Hepatocyte (in vitro differentiated cells): ENCODE measurements at regions not wholly inside any gene's neighbourhood (a gene's known extent, or its start where the extent isn't known, plus 50 kb on each side); places are given as distances from the start of the nearest gene placed in this dataset.
A peak's percentile ranks its signal among the peaks of the same experiment; 100 is the strongest.

Experiments used
- DNase-seq: peaks from one replicate; pipeline ENCODE4 v3.0.0-alpha.2; 2016; ENCODE audit warnings: low spot score
- H2AFZ ChIP-seq: fragments of 200-600 bp; sonication (generic); 2 replicates; pipeline ENCODE4 v1.6.0; 2016; ENCODE audit warnings: antibody characterized with exemption, mild to moderate bottlenecking
- H3K27ac ChIP-seq: fragments of 200-600 bp; sonication (generic); 2 replicates; pipeline ENCODE4 v1.5.1; 2016; ENCODE audit warnings: mild to moderate bottlenecking
- H3K27me3 ChIP-seq: fragments of 200-600 bp; sonication (generic); 2 replicates; pipeline ENCODE4 v1.6.1; 2016
- H3K36me3 ChIP-seq: fragments of 200-600 bp; sonication (generic); replicated peaks from 2 replicates; pipeline ENCODE4 v1.5.1; 2016; ENCODE audit warnings: low read depth; ENCODE audit not compliant: insufficient read depth
- H3K4me1 ChIP-seq: fragments of 200-600 bp; sonication (generic); 2 replicates; pipeline ENCODE4 v1.5.1; 2016; ENCODE audit warnings: mild to moderate bottlenecking, moderate library complexity; ENCODE audit not compliant: insufficient read depth
- H3K4me2 ChIP-seq: fragments of 200-600 bp; sonication (generic); 2 replicates; pipeline ENCODE4 v1.6.0; 2016
- H3K4me3 ChIP-seq: fragments of 200-600 bp; sonication (generic); 2 replicates; pipeline ENCODE4 v1.5.1; 2016; ENCODE audit warnings: mild to moderate bottlenecking
- H3K79me2 ChIP-seq: fragments of 200-600 bp; sonication (generic); 2 replicates; pipeline ENCODE4 v1.6.0; 2017; ENCODE audit warnings: mild to moderate bottlenecking
- H3K9me2 ChIP-seq: fragments of 200-600 bp; sonication (generic); replicated peaks from 2 replicates; pipeline ENCODE4 v1.6.0; 2017; ENCODE audit warnings: mild to moderate bottlenecking; ENCODE audit not compliant: insufficient read depth
- H3K9me3 ChIP-seq: fragments of 200-600 bp; sonication (generic); 2 replicates; pipeline ENCODE4 v1.5.1; 2016; ENCODE audit warnings: low read depth, mild to moderate bottlenecking
- H4K20me1 ChIP-seq: fragments of 200-600 bp; sonication (generic); 2 replicates; pipeline ENCODE4 v1.6.0; 2016; ENCODE audit warnings: mild to moderate bottlenecking; ENCODE audit not compliant: insufficient read depth, poor library complexity, severe bottlenecking
- CTCF ChIP-seq: fragments of 200-600 bp; sonication (generic); IDR thresholded peaks from 2 replicates; pipeline ENCODE4 v1.5.1; 2016; ENCODE audit warnings: antibody characterized with exemption, mild to moderate bottlenecking; ENCODE audit not compliant: poor library complexity
- EZH2 ChIP-seq: fragments of 200-600 bp; sonication (generic); IDR thresholded peaks from 2 replicates; pipeline ENCODE4 v1.6.1; 2016; ENCODE audit warnings: antibody characterized with exemption, mild to moderate bottlenecking, borderline replicate concordance
- EZH2phosphoT487 ChIP-seq: fragments of 200-600 bp; sonication (generic); IDR thresholded peaks from one replicate; pipeline ENCODE4 v1.6.1; 2018; ENCODE audit warnings: antibody characterized with exemption, mild to moderate bottlenecking, low read depth, moderate library complexity; ENCODE audit not compliant: unreplicated experiment, severe bottlenecking
- WGBS: methylation state at CpG from one replicate; pipeline ENCODE4 v1.1.6; 2016; ENCODE audit warnings: low lambda C conversion rate; ENCODE audit errors: missing lambda C conversion rate; 5-methylcytosine and 5-hydroxymethylcytosine counted together

DNA sequence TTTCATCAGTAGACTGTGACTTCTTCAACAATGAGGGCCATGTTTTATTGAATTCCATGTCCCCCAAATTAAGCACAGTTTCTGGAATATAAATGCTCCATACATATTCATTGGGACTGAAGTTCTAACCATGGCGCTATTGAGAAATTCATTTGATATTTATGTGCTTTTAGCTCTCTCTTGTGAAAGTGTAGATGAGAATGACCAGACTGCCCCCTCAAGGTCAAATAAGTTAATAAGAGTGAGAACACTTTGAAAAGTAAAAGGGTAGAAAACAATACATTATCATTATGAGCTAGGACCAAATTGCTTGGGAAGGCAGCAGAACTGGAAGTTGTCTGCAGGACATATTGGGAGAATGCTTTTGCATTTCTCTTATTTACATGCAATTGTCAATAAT, 597.9 kb downstream of the EPM2A start:
- H3K9me2 ChIP-seq = no peaks in the 10 kb centered on the region
- no peaks in the 10 kb centered on the region for H3K79me2 ChIP-seq
- H3K4me1 ChIP-seq = no peaks in the 10 kb centered on the region
- H3K4me2 ChIP-seq = no peak overlapping the region
- WGBS = 50% methylated on average over 1 of the region's 1 CpG
- no peak overlapping the region for H3K4me3 ChIP-seq
- H3K27me3 ChIP-seq = no peaks in the 10 kb centered on the region
- no peak for DNase-seq
- H2AFZ ChIP-seq = no peak overlapping the region
- no peak overlapping the region for H3K27ac ChIP-seq
- H3K36me3 ChIP-seq = no peaks in the 10 kb centered on the region
- TF ChIP-seq CTCF (peak; percentile 26), EZH2 (no peak)
- no peaks in the 10 kb centered on the region for H4K20me1 ChIP-seq
- no peaks in the 10 kb centered on the region for H3K9me3 ChIP-seq

DNA sequence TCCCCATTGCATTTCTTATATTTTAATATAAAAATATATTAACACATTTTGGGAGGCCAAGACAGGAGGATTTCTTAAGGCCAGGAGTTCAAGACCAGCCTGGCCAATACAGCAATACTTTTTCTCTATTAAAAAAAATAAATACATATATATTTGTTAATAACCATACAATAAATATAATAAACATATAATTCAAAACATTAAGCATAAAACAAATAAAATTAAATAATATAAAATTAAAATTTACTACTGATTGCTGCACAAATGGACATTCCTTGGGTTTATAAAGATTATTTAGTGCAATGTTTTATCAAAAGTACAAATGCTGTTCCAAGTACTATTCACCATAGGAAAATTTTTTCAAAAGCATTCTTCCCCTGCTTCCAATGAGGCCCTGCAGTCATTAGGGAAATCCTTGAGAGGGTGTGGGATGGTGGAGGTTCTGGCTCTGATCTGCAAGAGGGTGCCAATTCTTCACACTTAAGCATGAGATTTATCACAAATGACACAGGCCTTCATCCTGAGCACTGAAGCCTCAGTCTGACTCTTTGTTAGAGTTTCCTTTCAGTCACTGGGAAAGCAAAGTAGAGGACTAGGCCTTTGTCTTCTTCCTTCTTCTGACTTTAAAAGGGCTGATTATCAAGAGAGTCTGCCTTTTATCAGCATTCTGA, 596.7 kb downstream of the EPM2A start:
- Histone ChIP-seq H3K79me2 (no peaks in the 10 kb centered on the region), H2AFZ (no peak overlapping the region)
- no peak for DNase-seq

GRCh38 chr6:145139140-145139850, 596.0 kb downstream of the EPM2A start:
- no peak for TF ChIP-seq CTCF
- no peak for TF ChIP-seq EZH2
- TF ChIP-seq EZH2phosphoT487 = no peak

More for the DNA sequence above, 596.7 kb downstream of the EPM2A start:
- Histone ChIP-seq H3K36me3 (no peaks in the 10 kb centered on the region), H3K27me3 (no peaks in the 10 kb centered on the region), H3K4me1 (no peaks in the 10 kb centered on the region), H3K4me2 (no peak overlapping the region), H3K9me2 (no peaks in the 10 kb centered on the region), H3K27ac (no peak overlapping the region), H4K20me1 (no peaks in the 10 kb centered on the region), H3K9me3 (no peaks in the 10 kb centered on the region), H3K4me3 (no peak overlapping the region)
- TF ChIP-seq CTCF (no peak), EZH2phosphoT487 (no peak), EZH2 (no peak)

More at GRCh38 chr6:145139140-145139850, 596.0 kb downstream of the EPM2A start:
- no peaks in the 10 kb centered on the region for H3K27me3 ChIP-seq
- H2AFZ ChIP-seq = no peak overlapping the region
- no peaks in the 10 kb centered on the region for H4K20me1 ChIP-seq
- H3K4me1 ChIP-seq = no peaks in the 10 kb centered on the region
- no peaks in the 10 kb centered on the region for H3K9me3 ChIP-seq
- H3K27ac ChIP-seq = no peak overlapping the region
- peak; percentile 19 for DNase-seq
- H3K4me3 ChIP-seq = no peak overlapping the region
- H3K36me3 ChIP-seq = no peaks in the 10 kb centered on the region
- H3K79me2 ChIP-seq = no peaks in the 10 kb centered on the region
- H3K9me2 ChIP-seq = no peaks in the 10 kb centered on the region
- WGBS = 73% methylated on average over 7 of the region's 7 CpGs
- no peak overlapping the region for H3K4me2 ChIP-seq
